Neural cell (in vitro differentiated cells): ENCODE measurements at regions not wholly inside any gene's neighbourhood (a gene's known extent, or its start where the extent isn't known, plus 50 kb on each side); places are given as distances from the start of the nearest gene placed in this dataset.
"Not testable (repeated sequence)": the region's sequence is repeated elsewhere in the genome, so short reads cannot be mapped to it uniquely, and the experiment has no call there.

Experiments
- CTCF ChIP-seq: fragments of 450-650 bp; IDR thresholded peaks from 2 replicates; pipeline ENCODE4 v1.5.1; 2014; ENCODE audit warnings: antibody characterized with exemption, mild to moderate bottlenecking, moderate library complexity; ENCODE audit not compliant: poor library complexity, severe bottlenecking
- EP300 ChIP-seq: fragments of 450-650 bp; conservative IDR thresholded peaks from 2 replicates; pipeline ENCODE4 v1.6.1; 2014; ENCODE audit warnings: antibody characterized with exemption, mild to moderate bottlenecking, moderate library complexity; ENCODE audit not compliant: poor library complexity, severe bottlenecking
- EZH2 ChIP-seq: fragments of 200-600, 300-800 bp; shearing (Covaris generic), sonication (generic); IDR thresholded peaks from 2 replicates; pipeline ENCODE4 v1.6.1; 2014; ENCODE audit warnings: antibody characterized with exemption, low read length, borderline replicate concordance, mild to moderate bottlenecking; ENCODE audit not compliant: insufficient read depth, poor library complexity, severe bottlenecking
- POLR2AphosphoS5 ChIP-seq: IDR thresholded peaks from 2 replicates; pipeline ENCODE4 v1.6.1; 2012
- RAD21 ChIP-seq: fragments of 450-650 bp; conservative IDR thresholded peaks from 2 replicates; pipeline ENCODE4 v1.6.1; 2014; ENCODE audit warnings: antibody characterized with exemption, mild to moderate bottlenecking, moderate library complexity
- REST ChIP-seq: IDR thresholded peaks from 2 replicates; pipeline ENCODE4 v1.6.1; 2012; ENCODE audit warnings: borderline replicate concordance
- TAF1 ChIP-seq: IDR thresholded peaks from 2 replicates; pipeline ENCODE4 v1.6.1; 2012; ENCODE audit warnings: low read depth

GRCh38 chr15:85254961-85255360 lies 125.4 kb upstream of the AKAP13 start:
- TF ChIP-seq CTCF, TAF1, EP300, EZH2, REST, RAD21, POLR2AphosphoS5: not testable (repeated sequence)
